Stimulated activated CD8-positive, alpha-beta memory T cell treated with anti-CD3 and anti-CD28 coated beads, Interleukin-4, amount 100 ng/mL, for 1 hour (primary cell): ENCODE measurements at regions not wholly inside any gene's neighbourhood (a gene's known extent, or its start where the extent isn't known, plus 50 kb on each side); places are given as distances from the start of the nearest gene placed in this dataset.
"Not testable (repeated sequence)": the region's sequence is repeated elsewhere in the genome, so short reads cannot be mapped to it uniquely, and the experiment has no call there.

Experiments used
- DNase-seq, 2 donors: peaks; one replicate each; pipeline ENCODE4 v3.0.0-alpha.2; 2020; ENCODE audit warnings: low read depth in 2 of 2, low spot score in 1 of 2

- not testable (repeated sequence) for DNase-seq
Measured at GRCh38 chr7:51397608-51398007, 81.0 kb upstream of the COBL start.

- not testable (repeated sequence) for DNase-seq
Measured at GRCh38 chr7:51393003-51393402, 76.4 kb upstream of the COBL start.

DNA sequence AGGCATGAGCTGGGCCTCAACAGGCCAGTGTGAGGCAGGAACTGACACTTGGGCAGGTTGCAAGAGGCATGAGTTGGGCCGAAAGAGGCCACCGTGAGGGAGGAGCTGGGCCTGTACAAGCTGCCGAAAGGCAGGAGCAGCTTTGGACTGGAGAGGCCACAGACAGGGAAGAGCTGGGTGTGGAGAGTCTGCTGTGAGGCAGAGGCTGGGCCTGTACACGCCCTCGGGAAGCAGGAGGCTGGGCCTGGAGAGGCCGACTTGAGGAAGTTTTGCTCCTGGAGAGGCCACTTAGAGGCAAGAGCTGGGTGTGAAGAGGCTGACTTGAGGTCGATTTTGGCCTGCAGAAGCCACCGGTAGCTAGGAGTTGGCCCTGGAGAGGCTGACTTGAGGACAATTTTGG lies 73.3 kb upstream of the COBL start:
- not testable (repeated sequence) for DNase-seq

DNA sequence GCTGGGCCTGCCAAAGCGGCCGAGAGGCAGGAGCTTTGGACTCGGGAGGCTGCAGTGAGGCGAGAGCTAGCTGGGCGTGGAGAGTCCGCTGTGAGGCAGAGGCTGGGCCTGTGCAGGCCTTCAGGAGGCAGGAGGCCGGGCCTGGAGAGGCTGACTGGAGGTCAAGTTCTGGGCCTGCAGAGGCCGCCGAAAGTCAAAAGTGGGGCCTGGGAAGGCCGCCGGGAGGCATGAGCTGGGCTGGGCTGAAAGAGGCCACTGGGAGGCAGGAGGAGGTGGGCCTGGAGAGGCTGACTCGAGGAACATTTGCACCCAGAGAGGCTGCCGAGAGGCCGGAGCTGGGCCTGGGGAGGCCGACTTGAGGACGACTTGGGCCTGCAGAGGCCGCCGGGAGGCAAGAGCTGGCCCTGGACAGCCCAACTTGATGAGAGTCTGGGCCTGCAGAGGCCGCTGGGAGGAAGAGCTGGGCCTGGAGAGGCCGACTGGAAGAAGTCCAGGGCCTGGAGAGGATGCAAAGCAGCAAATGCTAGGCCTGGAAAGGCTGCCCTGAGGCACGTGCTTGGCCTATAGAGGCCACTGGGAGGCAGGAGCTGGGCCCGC lies 72.7 kb upstream of the COBL start:
- DNase-seq = not testable (repeated sequence)

GRCh38 chr7:51388241-51388640 lies 71.6 kb upstream of the COBL start:
- DNase-seq = not testable (repeated sequence)

GRCh38 chr7:51386806-51387568 lies 70.4 kb upstream of the COBL start:
- DNase-seq = not testable (repeated sequence)

DNA sequence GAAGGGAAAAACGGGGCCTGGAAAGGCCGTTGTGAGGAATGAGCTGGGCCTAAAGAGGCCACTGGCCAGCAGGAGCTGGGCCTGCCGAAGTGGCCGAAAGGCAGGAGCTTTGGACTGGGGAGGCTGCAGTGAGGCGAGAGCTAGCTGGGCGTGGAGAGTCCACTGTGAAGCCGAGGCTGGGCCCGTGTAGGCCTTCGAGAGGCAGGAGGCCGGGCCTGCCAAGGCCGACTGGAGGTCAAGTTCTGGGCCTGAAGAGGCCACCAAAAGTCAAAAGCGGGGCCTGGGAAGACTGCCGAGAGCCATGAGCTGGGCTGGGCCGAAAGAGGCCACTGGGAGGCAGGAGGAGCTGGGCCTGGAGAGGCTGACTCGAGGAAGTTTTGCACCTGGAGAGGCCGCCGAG lies 69.6 kb upstream of the COBL start:
- DNase-seq = not testable (repeated sequence)

DNA sequence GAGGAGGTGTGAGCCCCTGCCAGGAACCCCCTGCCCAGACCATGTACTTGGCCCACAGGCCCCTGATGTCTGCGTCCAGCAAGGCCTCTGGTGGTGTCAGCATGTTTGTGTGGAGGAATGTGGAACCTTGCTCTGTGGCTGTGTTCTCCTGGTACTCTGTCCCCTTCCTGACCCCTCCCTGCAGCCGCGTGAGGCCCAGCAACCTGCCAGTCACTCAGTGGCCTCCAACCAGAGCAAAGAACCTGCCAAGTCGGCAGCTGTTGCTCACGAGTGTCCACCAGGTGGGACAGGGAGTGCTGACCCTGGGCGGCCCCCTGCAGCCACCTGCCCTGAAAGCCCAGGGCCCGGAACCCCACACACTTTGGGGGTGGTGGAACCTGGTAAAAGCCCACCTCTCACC lies 65.6 kb upstream of the COBL start:
- DNase-seq = not testable (repeated sequence)

- DNase-seq = no peak
Measured at GRCh38 chr7:51376420-51377092, 59.9 kb upstream of the COBL start.

GRCh38 chr7:51374936-51375335 lies 58.3 kb upstream of the COBL start:
- DNase-seq = no peak

- DNase-seq = not testable (repeated sequence)
Measured at GRCh38 chr7:51373607-51374006, 57.0 kb upstream of the COBL start.

DNA sequence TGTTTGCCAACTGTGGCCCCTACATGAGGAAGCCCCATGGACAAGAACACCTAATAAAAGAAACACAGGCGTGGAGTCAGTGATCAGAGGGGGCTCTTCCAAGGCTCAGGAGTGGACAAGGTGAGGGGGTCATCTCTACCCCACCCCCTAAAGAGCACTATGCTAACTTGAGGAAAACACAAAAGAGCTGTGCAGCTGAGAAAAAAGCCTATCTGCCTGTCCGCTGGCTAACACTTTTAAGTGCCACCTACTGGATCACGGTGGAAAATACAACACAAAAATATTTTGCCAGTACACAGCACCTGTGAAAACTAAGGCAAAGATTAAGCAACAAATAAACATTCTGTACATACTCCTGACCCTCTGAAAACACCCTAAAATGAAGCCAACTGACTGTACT lies 53.1 kb upstream of the COBL start:
- DNase-seq = no peak

GRCh38 chr7:51369228-51369627 lies 52.6 kb upstream of the COBL start:
- not testable (repeated sequence) for DNase-seq

DNA sequence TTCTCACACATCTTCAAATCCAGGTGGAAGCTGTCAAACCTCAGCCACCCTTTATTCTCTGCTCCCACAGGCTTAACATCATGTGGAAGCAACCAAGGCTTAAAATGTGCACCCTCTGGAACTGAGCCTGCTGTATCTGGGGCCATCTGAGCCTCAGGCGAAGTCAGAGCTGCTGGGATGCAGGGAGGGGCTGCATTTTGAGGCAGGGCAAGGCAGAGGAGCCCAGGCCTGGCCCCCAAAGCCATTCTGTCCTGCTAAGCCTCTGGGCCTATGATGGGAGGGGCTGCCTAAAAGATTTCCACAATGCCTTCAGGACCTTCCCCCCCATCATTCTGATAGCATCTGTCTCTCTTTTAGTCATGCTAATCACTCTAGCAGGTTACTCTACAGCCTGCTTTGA lies 51.7 kb upstream of the COBL start:
- no peak for DNase-seq

DNA sequence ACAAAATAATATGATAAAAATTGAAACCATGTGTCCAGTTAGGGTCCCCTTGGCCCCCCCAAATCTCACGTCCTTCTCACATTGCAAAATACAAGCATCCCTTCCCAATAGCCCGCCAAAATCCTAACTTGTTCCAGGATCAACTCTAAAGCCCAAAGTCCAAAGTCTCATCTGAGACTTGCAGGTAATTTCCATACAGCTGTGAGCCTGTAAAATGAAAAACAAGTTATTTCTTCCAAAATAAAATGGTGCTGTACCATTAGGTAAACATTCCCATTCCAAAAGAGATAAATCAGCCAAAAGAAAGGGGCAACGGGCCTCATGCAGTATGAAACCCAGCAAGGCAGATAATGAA lies 51.0 kb upstream of the COBL start:
- DNase-seq = no peak

DNA sequence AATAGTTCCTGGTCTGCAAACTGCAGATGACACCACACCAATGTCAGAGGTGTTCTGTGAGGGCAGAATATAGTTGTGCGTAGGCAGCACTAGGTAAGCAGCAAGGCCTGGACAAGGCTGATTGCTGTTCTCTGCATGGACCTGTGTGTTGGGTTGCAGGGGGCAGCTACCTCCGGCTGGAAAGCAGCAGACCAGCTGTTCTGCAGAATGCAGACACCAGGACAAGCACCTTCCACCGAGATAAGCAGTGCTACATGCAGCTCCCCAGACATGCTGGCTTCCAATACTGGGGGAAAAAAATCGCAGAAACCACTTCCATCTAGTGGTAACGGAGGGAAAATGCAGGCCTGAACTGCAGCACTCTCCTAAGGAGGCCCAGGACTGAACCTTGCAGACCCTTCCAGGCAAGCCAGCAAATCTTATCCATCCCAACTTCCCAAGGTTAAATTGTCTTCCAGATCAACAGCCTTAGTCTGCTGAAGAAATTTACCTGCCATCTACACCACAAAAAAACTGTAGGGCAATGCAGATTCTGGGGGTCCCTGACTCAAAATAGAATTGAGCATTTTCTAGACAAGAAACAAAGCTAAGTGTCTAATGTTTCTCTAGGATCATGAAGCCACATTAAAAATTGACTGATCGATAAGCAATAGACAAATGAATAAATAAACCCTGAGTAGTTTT lies 50.5 kb upstream of the COBL start:
- no peak for DNase-seq
